K562 (cell line): ENCODE measurements at regions not wholly inside any gene's neighbourhood (a gene's known extent, or its start where the extent isn't known, plus 50 kb on each side); places are given as distances from the start of the nearest gene placed in this dataset.

Experiments
- RAD21 ChIP-seq, 2 experiments: fragments of 250-450 bp in 1 of 2; fragments of 450-650 bp in 1 of 2; sonication (Bioruptor Pico) in 1 of 2; formaldehyde crosslinking in 1 of 2; IDR thresholded peaks in 1 of 2; conservative IDR thresholded peaks in 1 of 2; 2 replicates each; pipeline versions ENCODE4 v1.4.0 to v1.8.0; 2020 to 2022; ENCODE audit warnings: mild to moderate bottlenecking in 2 of 2, moderate library complexity in 1 of 2
- SRSF9 ChIP-seq: fragments of 200-400 bp; formaldehyde crosslinking; IDR thresholded peaks from 2 replicates; pipeline ENCODE4 v1.6.1; 2017; ENCODE audit warnings: low read depth, low read length, borderline replicate concordance
- TF ChIP-seq, protein P1 (sequence below), 3 experiments: IDR thresholded peaks in 2 of 3; conservative IDR thresholded peaks in 1 of 3; 2 replicates each; pipeline ENCODE4 v1.5.1; 2011 to 2012; ENCODE audit warnings: low read length in 3 of 3, mild to moderate bottlenecking in 3 of 3, control low read depth in 2 of 3, improper control_type of control experiment in 1 of 3, inconsistent platforms in 1 of 3, low read depth in 1 of 3, mixed read lengths in 1 of 3, moderate library complexity in 1 of 3; ENCODE audit not compliant: insufficient read depth in 2 of 3
- TF ChIP-seq, protein P2 (sequence below), 2 experiments: IDR thresholded peaks; 2 replicates each; pipeline ENCODE4 v1.6.1; 2011; ENCODE audit warnings: borderline replicate concordance in 1 of 2, control low read depth in 1 of 2, low read depth in 1 of 2, low read length in 1 of 2, mild to moderate bottlenecking in 1 of 2, mixed read lengths in 1 of 2, moderate library complexity in 1 of 2; ENCODE audit not compliant: insufficient read depth in 1 of 2, insufficient read length in 1 of 2, poor library complexity in 1 of 2, severe bottlenecking in 1 of 2; ENCODE audit errors: extremely low read depth in 1 of 2

DNA sequence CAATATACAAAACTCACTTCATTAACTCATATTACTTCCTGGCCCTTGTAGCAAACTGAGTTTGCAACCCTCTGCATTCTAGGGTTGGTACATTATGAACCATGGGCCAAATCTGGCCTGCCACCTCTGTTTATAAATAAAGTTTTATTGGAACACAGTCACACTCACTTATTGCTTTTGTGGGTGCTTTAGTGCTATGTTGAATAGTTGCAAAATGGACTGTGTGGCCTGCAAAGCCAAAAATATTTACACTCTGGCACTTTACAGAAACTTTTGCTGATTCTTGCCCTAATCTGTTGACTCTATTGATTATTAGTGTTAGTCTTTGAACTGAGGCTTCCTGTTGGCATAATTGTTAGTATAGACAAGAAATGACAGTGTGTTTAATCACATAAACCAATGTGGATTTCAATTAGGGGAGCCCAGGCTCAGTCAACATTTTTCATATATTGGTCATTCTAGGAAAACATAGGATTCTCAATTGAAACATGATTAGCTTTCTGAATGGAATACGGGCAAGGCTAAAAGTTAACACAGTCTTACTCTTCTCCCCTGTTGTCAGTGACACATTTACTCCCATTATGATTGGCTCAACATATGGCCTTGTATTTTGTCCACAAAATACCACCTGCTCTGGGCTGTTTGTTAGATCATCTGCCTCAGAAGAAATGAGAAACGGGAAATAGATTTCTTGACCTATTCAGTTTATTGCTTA lies 241.9 kb upstream of the ZFP64 start:
- TF ChIP-seq, protein P1, sequence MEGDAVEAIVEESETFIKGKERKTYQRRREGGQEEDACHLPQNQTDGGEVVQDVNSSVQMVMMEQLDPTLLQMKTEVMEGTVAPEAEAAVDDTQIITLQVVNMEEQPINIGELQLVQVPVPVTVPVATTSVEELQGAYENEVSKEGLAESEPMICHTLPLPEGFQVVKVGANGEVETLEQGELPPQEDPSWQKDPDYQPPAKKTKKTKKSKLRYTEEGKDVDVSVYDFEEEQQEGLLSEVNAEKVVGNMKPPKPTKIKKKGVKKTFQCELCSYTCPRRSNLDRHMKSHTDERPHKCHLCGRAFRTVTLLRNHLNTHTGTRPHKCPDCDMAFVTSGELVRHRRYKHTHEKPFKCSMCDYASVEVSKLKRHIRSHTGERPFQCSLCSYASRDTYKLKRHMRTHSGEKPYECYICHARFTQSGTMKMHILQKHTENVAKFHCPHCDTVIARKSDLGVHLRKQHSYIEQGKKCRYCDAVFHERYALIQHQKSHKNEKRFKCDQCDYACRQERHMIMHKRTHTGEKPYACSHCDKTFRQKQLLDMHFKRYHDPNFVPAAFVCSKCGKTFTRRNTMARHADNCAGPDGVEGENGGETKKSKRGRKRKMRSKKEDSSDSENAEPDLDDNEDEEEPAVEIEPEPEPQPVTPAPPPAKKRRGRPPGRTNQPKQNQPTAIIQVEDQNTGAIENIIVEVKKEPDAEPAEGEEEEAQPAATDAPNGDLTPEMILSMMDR (IDR thresholded peaks at IDR 0.05 in 2 of 3, conservative IDR thresholded peaks at IDR 0.05 in 1 of 3; ENCODE audit: insufficient read depth in 2 of 3, low read depth in 1 of 3, low read length in 3 of 3), result no peak
- TF ChIP-seq SRSF9 (no peak), RAD21 (CRISPR knock-in tag; conservative IDR thresholded peaks at IDR 0.05 in 1 of 2, IDR thresholded peaks at IDR 0.05 in 1 of 2) (no peak)
- TF ChIP-seq, protein P2, sequence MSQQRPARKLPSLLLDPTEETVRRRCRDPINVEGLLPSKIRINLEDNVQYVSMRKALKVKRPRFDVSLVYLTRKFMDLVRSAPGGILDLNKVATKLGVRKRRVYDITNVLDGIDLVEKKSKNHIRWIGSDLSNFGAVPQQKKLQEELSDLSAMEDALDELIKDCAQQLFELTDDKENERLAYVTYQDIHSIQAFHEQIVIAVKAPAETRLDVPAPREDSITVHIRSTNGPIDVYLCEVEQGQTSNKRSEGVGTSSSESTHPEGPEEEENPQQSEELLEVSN (IDR thresholded peaks at IDR 0.05; ENCODE audit: borderline replicate concordance in 1 of 2, extremely low read depth in 1 of 2, insufficient read depth in 1 of 2, insufficient read length in 1 of 2, low read depth in 1 of 2, low read length in 1 of 2, poor library complexity in 1 of 2, severe bottlenecking in 1 of 2), result no peak
